Immature natural killer cell (primary cell): ENCODE measurements at regions not wholly inside any gene's neighbourhood (a gene's known extent, or its start where the extent isn't known, plus 50 kb on each side); places are given as distances from the start of the nearest gene placed in this dataset.

Experiments
- DNase-seq, 3 donors: peaks; one replicate each; pipeline ENCODE4 v3.0.0; 2022; ENCODE audit warnings: mixed read lengths in 1 of 3
- H3K27ac Mint-ChIP-seq, 6 donors: one replicate each; pipeline ENCODE4 v1.8.0; 2020; ENCODE audit warnings: mixed read lengths in 6 of 6, mild to moderate bottlenecking in 5 of 6, inconsistent platforms in 4 of 6, moderate library complexity in 3 of 6
- H3K27me3 Mint-ChIP-seq, 3 donors: one replicate each; pipeline ENCODE4 v1.8.0; 2020 to 2021; ENCODE audit warnings: low read depth in 3 of 3, mild to moderate bottlenecking in 3 of 3, mixed read lengths in 3 of 3, moderate library complexity in 3 of 3, inconsistent platforms in 1 of 3
- H3K36me3 Mint-ChIP-seq, 3 donors: one replicate each; pipeline ENCODE4 v1.8.0; 2020; ENCODE audit warnings: mixed read lengths in 3 of 3, inconsistent platforms in 2 of 3, mild to moderate bottlenecking in 2 of 3
- H3K4me1 Mint-ChIP-seq, 2 donors: one replicate each; pipeline ENCODE4 v1.8.0; 2020; ENCODE audit warnings: inconsistent platforms in 2 of 2, mild to moderate bottlenecking in 2 of 2, mixed read lengths in 2 of 2, moderate library complexity in 1 of 2
- H3K4me3 Mint-ChIP-seq, 5 donors: one replicate each; pipeline ENCODE4 v1.8.0; 2020; ENCODE audit warnings: mild to moderate bottlenecking in 5 of 5, mixed read lengths in 5 of 5, inconsistent platforms in 3 of 5, moderate library complexity in 3 of 5
- H3K9me3 Mint-ChIP-seq, 6 donors: one replicate each; pipeline ENCODE4 v1.8.0; 2020; ENCODE audit warnings: mild to moderate bottlenecking in 6 of 6, mixed read lengths in 6 of 6, inconsistent platforms in 4 of 6, moderate library complexity in 3 of 6

GRCh38 chr5:115413651-115414050, 117.2 kb upstream of the CCDC112 start:
- Mint-ChIP-seq H3K4me1 (no peaks in the 10 kb centered on the region), H3K27me3 (peaks cover 3 to 5% (median 3%) of the 10 kb centered on the region in 3 donors), H3K36me3 (no peaks in the 10 kb centered on the region), H3K27ac (no peak overlapping the region), H3K4me3 (no peak overlapping the region), H3K9me3 (peaks cover 0 to 4% (median 0%) of the 10 kb centered on the region in 6 donors)
- no peak for DNase-seq

- Mint-ChIP-seq H3K27me3 (peaks cover 0 to 2% (median 2%) of the 10 kb centered on the region in 3 donors), H3K4me1 (no peaks in the 10 kb centered on the region), H3K9me3 (peaks cover 0 to 6% (median 2%) of the 10 kb centered on the region in 6 donors), H3K4me3 (no peak overlapping the region), H3K36me3 (no peaks in the 10 kb centered on the region), H3K27ac (no peak overlapping the region)
- no peak for DNase-seq
Measured at GRCh38 chr5:115409094-115409493, 112.6 kb upstream of the CCDC112 start.

- Mint-ChIP-seq H3K27me3 (peaks cover 0 to 4% (median 0%) of the 10 kb centered on the region in 3 donors), H3K27ac (no peak overlapping the region), H3K4me3 (no peak overlapping the region), H3K36me3 (no peaks in the 10 kb centered on the region), H3K9me3 (peaks cover 0 to 6% (median 2%) of the 10 kb centered on the region in 6 donors), H3K4me1 (no peaks in the 10 kb centered on the region)
- DNase-seq: no peak
Measured at GRCh38 chr5:115402822-115403577, 106.5 kb upstream of the CCDC112 start.

- Mint-ChIP-seq H3K9me3 (peaks cover 0 to 5% (median 2%) of the 10 kb centered on the region in 6 donors), H3K27ac (no peak overlapping the region), H3K4me3 (no peak overlapping the region), H3K27me3 (peaks cover 0 to 4% (median 0%) of the 10 kb centered on the region in 3 donors), H3K36me3 (no peaks in the 10 kb centered on the region), H3K4me1 (no peaks in the 10 kb centered on the region)
- DNase-seq: no peak
Measured at GRCh38 chr5:115402092-115402491, 105.6 kb upstream of the CCDC112 start.

GRCh38 chr5:115398719-115399118, 102.3 kb upstream of the CCDC112 start:
- no peak overlapping the region for H3K4me3 Mint-ChIP-seq
- no peaks in the 10 kb centered on the region for H3K4me1 Mint-ChIP-seq
- H3K36me3 Mint-ChIP-seq: no peaks in the 10 kb centered on the region
- H3K9me3 Mint-ChIP-seq: peaks cover 0 to 3% (median 0%) of the 10 kb centered on the region in 6 donors
- no peak for DNase-seq
- H3K27ac Mint-ChIP-seq: no peak overlapping the region
- H3K27me3 Mint-ChIP-seq: peaks cover 0 to 2% (median 0%) of the 10 kb centered on the region in 3 donors

- Mint-ChIP-seq H3K36me3 (no peaks in the 10 kb centered on the region), H3K27me3 (peaks cover 0 to 1% (median 0%) of the 10 kb centered on the region in 3 donors), H3K9me3 (peaks cover 0 to 3% (median 0%) of the 10 kb centered on the region in 6 donors)
Measured at GRCh38 chr5:115396688-115397087, 100.2 kb upstream of the CCDC112 start.

GRCh38 chr5:115396081-115396480, 99.6 kb upstream of the CCDC112 start:
- H3K4me3 Mint-ChIP-seq: no peak overlapping the region
- H3K27me3 Mint-ChIP-seq: peaks cover 0 to 2% (median 1%) of the 10 kb centered on the region in 3 donors
- H3K4me1 Mint-ChIP-seq: no peaks in the 10 kb centered on the region
- no peak for DNase-seq
- H3K27ac Mint-ChIP-seq: no peak overlapping the region
- H3K36me3 Mint-ChIP-seq: no peaks in the 10 kb centered on the region
- peaks cover 0 to 3% (median 0%) of the 10 kb centered on the region in 6 donors for H3K9me3 Mint-ChIP-seq

More at GRCh38 chr5:115396688-115397087, 100.2 kb upstream of the CCDC112 start:
- Mint-ChIP-seq H3K27ac (no peak overlapping the region), H3K4me3 (no peak overlapping the region), H3K4me1 (no peaks in the 10 kb centered on the region)
- DNase-seq: no peak

GRCh38 chr5:115394531-115394930, 98.1 kb upstream of the CCDC112 start:
- Mint-ChIP-seq H3K27ac (no peak overlapping the region), H3K4me3 (no peak overlapping the region), H3K27me3 (peaks cover 0 to 3% (median 2%) of the 10 kb centered on the region in 3 donors), H3K36me3 (no peaks in the 10 kb centered on the region), H3K9me3 (no peaks in the 10 kb centered on the region), H3K4me1 (no peaks in the 10 kb centered on the region)
- no peak for DNase-seq

GRCh38 chr5:115393239-115393638, 96.8 kb upstream of the CCDC112 start:
- Mint-ChIP-seq H3K27ac (no peak overlapping the region), H3K36me3 (no peaks in the 10 kb centered on the region), H3K4me3 (no peak overlapping the region), H3K9me3 (no peaks in the 10 kb centered on the region), H3K4me1 (no peaks in the 10 kb centered on the region), H3K27me3 (peaks cover 0 to 3% (median 2%) of the 10 kb centered on the region in 3 donors)
- no peak for DNase-seq

- H3K27me3 Mint-ChIP-seq: peaks cover 0 to 3% (median 2%) of the 10 kb centered on the region in 3 donors
- no peaks in the 10 kb centered on the region for H3K4me1 Mint-ChIP-seq
- H3K4me3 Mint-ChIP-seq: no peak overlapping the region
- H3K36me3 Mint-ChIP-seq: no peaks in the 10 kb centered on the region
- no peaks in the 10 kb centered on the region for H3K9me3 Mint-ChIP-seq
- no peak overlapping the region for H3K27ac Mint-ChIP-seq
- no peak for DNase-seq
Measured at GRCh38 chr5:115392611-115393010, 96.2 kb upstream of the CCDC112 start.

- H3K9me3 Mint-ChIP-seq: no peaks in the 10 kb centered on the region
- H3K4me1 Mint-ChIP-seq: no peaks in the 10 kb centered on the region
Measured at GRCh38 chr5:115391780-115392179, 95.3 kb upstream of the CCDC112 start.

GRCh38 chr5:115389799-115390382, 93.4 kb upstream of the CCDC112 start:
- DNase-seq: no peak
- H3K4me3 Mint-ChIP-seq: no peak overlapping the region
- no peak overlapping the region for H3K27ac Mint-ChIP-seq
- H3K9me3 Mint-ChIP-seq: no peaks in the 10 kb centered on the region
- H3K27me3 Mint-ChIP-seq: peaks cover 0 to 3% (median 2%) of the 10 kb centered on the region in 3 donors
- H3K36me3 Mint-ChIP-seq: no peaks in the 10 kb centered on the region
- no peaks in the 10 kb centered on the region for H3K4me1 Mint-ChIP-seq

More at GRCh38 chr5:115391780-115392179, 95.3 kb upstream of the CCDC112 start:
- no peaks in the 10 kb centered on the region for H3K36me3 Mint-ChIP-seq
- peaks cover 0 to 3% (median 2%) of the 10 kb centered on the region in 3 donors for H3K27me3 Mint-ChIP-seq
- H3K27ac Mint-ChIP-seq: no peak overlapping the region
- DNase-seq: no peak
- no peak overlapping the region for H3K4me3 Mint-ChIP-seq

GRCh38 chr5:115389034-115389798, 92.8 kb upstream of the CCDC112 start:
- no peak overlapping the region for H3K27ac Mint-ChIP-seq

GRCh38 chr5:115388240-115388639, 91.8 kb upstream of the CCDC112 start:
- DNase-seq: no peak
- no peaks in the 10 kb centered on the region for H3K9me3 Mint-ChIP-seq
- peaks cover 0 to 3% (median 2%) of the 10 kb centered on the region in 3 donors for H3K27me3 Mint-ChIP-seq
- no peaks in the 10 kb centered on the region for H3K36me3 Mint-ChIP-seq
- H3K27ac Mint-ChIP-seq: no peak overlapping the region
- H3K4me1 Mint-ChIP-seq: no peaks in the 10 kb centered on the region
- H3K4me3 Mint-ChIP-seq: no peak overlapping the region

More at GRCh38 chr5:115389034-115389798, 92.8 kb upstream of the CCDC112 start:
- H3K4me3 Mint-ChIP-seq: no peak overlapping the region
- H3K4me1 Mint-ChIP-seq: no peaks in the 10 kb centered on the region
- no peak for DNase-seq
- no peaks in the 10 kb centered on the region for H3K9me3 Mint-ChIP-seq
- H3K27me3 Mint-ChIP-seq: peaks cover 0 to 3% (median 2%) of the 10 kb centered on the region in 3 donors
- H3K36me3 Mint-ChIP-seq: no peaks in the 10 kb centered on the region
